Heart left ventricle (tissue), 16 donors: ENCODE measurements at regions not wholly inside any gene's neighbourhood (a gene's known extent, or its start where the extent isn't known, plus 50 kb on each side); places are given as distances from the start of the nearest gene placed in this dataset.

Experiments
- ATAC-seq, 4 donors: fragments of 200-7000 bp; cut with Tn5 transposase; one replicate each; pipeline ENCODE4 v1.9.1; 2020 to 2022; ENCODE audit warnings: moderate library complexity in 4 of 4, mild to moderate bottlenecking in 3 of 4, moderate number of reproducible peaks in 1 of 4
- DNase-seq, 5 donors: peaks; one replicate each; pipeline ENCODE4 v3.0.0-alpha.2; 2020
- H3K27ac ChIP-seq, 12 donors: fragments of 200-600 bp; sonication (generic) in 4 of 12; one replicate each; pipeline versions ENCODE4 v1.5.0 to v1.8.0; 2016 to 2022; ENCODE audit warnings: mild to moderate bottlenecking in 2 of 12
- H3K27me3 ChIP-seq, 9 donors: fragments of 200-600 bp; sonication (generic) in 2 of 9; one replicate each; pipeline versions ENCODE4 v1.5.1 to v1.8.0; 2016 to 2022; ENCODE audit warnings: mild to moderate bottlenecking in 3 of 9
- H3K36me3 ChIP-seq, 9 donors: fragments of 200-600 bp; sonication (generic) in 2 of 9; one replicate each; pipeline versions ENCODE4 v1.5.0 to v1.8.0; 2018 to 2022; ENCODE audit warnings: mild to moderate bottlenecking in 2 of 9
- H3K4me1 ChIP-seq, 12 donors: fragments of 200-600 bp; sonication (generic) in 4 of 12; one replicate each; pipeline versions ENCODE4 v1.5.0 to v1.8.0; 2016 to 2022; ENCODE audit warnings: mild to moderate bottlenecking in 3 of 12
- H3K4me3 ChIP-seq, 12 donors: fragments of 200-600 bp; sonication (generic) in 4 of 12; one replicate each; pipeline versions ENCODE4 v1.5.0 to v1.8.0; 2017 to 2022; ENCODE audit warnings: mild to moderate bottlenecking in 9 of 12, moderate library complexity in 4 of 12
- H3K9me3 ChIP-seq, 12 donors: fragments of 200-600 bp; sonication (generic) in 4 of 12; one replicate each; pipeline versions ENCODE4 v1.5.0 to v1.8.0; 2016 to 2022; ENCODE audit warnings: mild to moderate bottlenecking in 1 of 12
- CTCF ChIP-seq, 12 donors: fragments of 200-600 bp; sonication (generic) in 4 of 12; IDR thresholded peaks; one replicate each; pipeline versions ENCODE4 v1.5.0 to v1.8.0; 2018 to 2022; ENCODE audit warnings: antibody characterized with exemption in 12 of 12, mild to moderate bottlenecking in 5 of 12
- POLR2A ChIP-seq, 2 donors: fragments of 450-650 bp; IDR thresholded peaks; one replicate each; pipeline ENCODE4 v1.6.1; 2017; ENCODE audit warnings: antibody characterized with exemption in 2 of 2, mild to moderate bottlenecking in 2 of 2, moderate library complexity in 2 of 2
- WGBS, 4 donors: extraction: QIAGEN DNeasy Blood & Tissue Kit in 2 of 4; methylation state at CpG; one replicate each; pipeline versions ENCODE4 v1.1.5 to v1.1.7; 2013 to 2018; 5-methylcytosine and 5-hydroxymethylcytosine counted together
- intact Hi-C, 10 donors: fragments of 100-400 bp; cut with DNase I; formaldehyde crosslinking; loops; one replicate each; pipeline versions ENCODE4 v1.11.1 to v1.14.2; 2022
- donor health status: ischemic (EF 13 %, LVEDD 7.1; RV severe dilation, severe dysfunction).
- donor health status: healthy with polysubstance abuse.
- donor health status: DM: no; HTN: yes; CAD: no.
- donor health status: DM: no; HTN: no; CAD: no.
- donor health status: ischemic (EF 25% LVEDD 6.9; RV normal size, moderate dysfunction).
- donor health status: ischemic (EF 25% LVEDD 5.7; RV mildly dilated, moderate dysfunction).
- donor health status: healthy.
- donor health status: DM: yes; HTN: yes; CAD: no.
- donor health status: ischemic (EF 35%, LVEDD 5.7; RV mildly dilated, moderate dysfunction).
- donor health status: nonischemic (EF 11% LVEDD 7.7; RV severe dilation, severe dysfunction).
- donor health status: DM: yes; HTN: yes; CAD: no.
- donor health status: PGD.
- donor health status: ischemic (EF 29% LVEDD 5.4; RV normal size, mild dysfunction).
- donor health status: nonischemic (EF 23%, LVEDD 6.1; RV moderate dilation, normal function).

DNA sequence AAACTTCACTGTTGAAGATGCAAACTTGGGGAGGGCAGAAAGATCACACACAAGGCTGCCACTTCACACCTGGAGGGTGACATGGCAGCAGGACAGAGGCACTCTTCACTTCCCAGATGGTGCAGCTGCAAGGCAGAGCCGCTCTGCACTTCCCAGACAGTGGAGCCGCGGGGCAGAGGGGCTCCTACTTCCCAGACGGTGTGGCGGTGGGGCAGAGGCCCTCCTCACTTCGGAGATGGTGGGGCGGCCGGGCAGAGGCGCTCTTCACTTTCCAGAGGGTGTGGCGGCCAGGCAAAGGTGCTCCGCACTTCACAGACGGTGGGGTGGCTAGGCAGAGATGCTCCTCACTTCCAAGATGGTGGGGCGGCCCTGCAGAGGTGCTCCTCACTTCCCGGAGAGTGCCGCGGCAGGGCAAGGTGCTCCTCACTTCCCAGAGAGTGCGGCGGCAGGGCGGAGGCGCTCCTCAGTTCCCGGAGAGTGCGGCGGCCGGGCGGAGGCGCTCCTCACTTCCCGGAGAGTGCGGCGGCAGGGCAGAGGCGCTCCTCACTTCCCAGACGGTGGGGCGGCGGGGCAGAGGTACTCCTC, 58.3 kb upstream of the PPP1R9A start:
- WGBS, 4 donors: 80 to 97% (median 92%) methylated on average over 28 to 33 of the region's 33 CpGs
- peak in 1 of 5 donors; percentile 52 for DNase-seq

GRCh38 chr7:94849636-94850208, 57.7 kb upstream of the PPP1R9A start:
- TF ChIP-seq POLR2A (IDR thresholded peaks at IDR 0.05) (no peak), CTCF (IDR thresholded peaks at IDR 0.05) (no peak)
- Histone ChIP-seq H3K4me1 (no peaks in the 10 kb centered on the region), H3K4me3 (no peak overlapping the region), H3K27ac (no peak overlapping the region), H3K27me3 (no peaks in the 10 kb centered on the region), H3K9me3 (peaks cover 0 to 6% (median under 1%) of the 10 kb centered on the region in 12 donors), H3K36me3 (no peaks in the 10 kb centered on the region)
- intact Hi-C loops: no loop called here
- no peak for ATAC-seq
- WGBS, 4 donors: 90 to 96% (median 93%) methylated on average over 18 to 22 of the region's 22 CpGs
- no peak for DNase-seq

More for the DNA sequence above, 58.3 kb upstream of the PPP1R9A start:
- no peak for TF ChIP-seq CTCF (IDR thresholded peaks at IDR 0.05)
- no peak for TF ChIP-seq POLR2A (IDR thresholded peaks at IDR 0.05)
- H3K4me3 ChIP-seq: no peak overlapping the region
- no peaks in the 10 kb centered on the region for H3K36me3 ChIP-seq
- ATAC-seq: no peak
- no peak overlapping the region for H3K27ac ChIP-seq
- intact Hi-C loops: no loop called here
- H3K27me3 ChIP-seq: no peaks in the 10 kb centered on the region
- no peaks in the 10 kb centered on the region for H3K4me1 ChIP-seq
- peaks cover 0 to 12% (median 6%) of the 10 kb centered on the region in 12 donors for H3K9me3 ChIP-seq

DNA sequence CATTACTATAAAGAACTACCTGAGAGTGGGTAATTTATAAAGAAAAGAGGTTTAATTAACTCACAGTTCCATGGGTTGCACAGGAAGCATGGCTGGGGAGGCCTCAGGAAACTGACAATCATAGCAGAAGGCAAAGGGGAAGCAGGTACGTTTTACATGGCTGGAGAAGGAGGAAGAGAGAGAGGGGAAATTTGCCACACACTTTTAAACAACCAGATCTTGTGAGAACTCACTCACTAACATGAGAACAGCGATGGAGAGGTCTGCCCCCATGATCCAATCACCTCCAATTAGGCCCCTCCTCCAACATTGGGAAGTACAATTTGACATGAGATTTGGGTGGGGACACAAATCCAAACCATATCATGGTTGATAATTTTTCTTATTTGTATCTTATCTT, 51.8 kb upstream of the PPP1R9A start:
- WGBS, 4 donors: 56 to 76% (median 70%) methylated on average over 2 of the region's 2 CpGs
- H3K27me3 ChIP-seq: no peaks in the 10 kb centered on the region
- peaks cover 0 to 4% (median 0%) of the 10 kb centered on the region in 12 donors for H3K9me3 ChIP-seq
- H3K4me3 ChIP-seq: no peak overlapping the region
- ATAC-seq: no peak
- intact Hi-C loops: no loop called here
- TF ChIP-seq POLR2A (IDR thresholded peaks at IDR 0.05): no peak
- no peak for TF ChIP-seq CTCF (IDR thresholded peaks at IDR 0.05)
- no peaks in the 10 kb centered on the region for H3K4me1 ChIP-seq
- H3K36me3 ChIP-seq: no peaks in the 10 kb centered on the region
- no peak for DNase-seq
- no peak overlapping the region for H3K27ac ChIP-seq

GRCh38 chr7:94856643-94857042, 50.8 kb upstream of the PPP1R9A start:
- intact Hi-C loops: no loop called here
- no peak overlapping the region for H3K4me3 ChIP-seq
- 90 to 96% (median 94%) methylated on average over 1 of the region's 1 CpG for WGBS, 4 donors
- H3K9me3 ChIP-seq: peaks cover 0 to 4% (median 0%) of the 10 kb centered on the region in 12 donors
- no peak for TF ChIP-seq POLR2A (IDR thresholded peaks at IDR 0.05)
- no peak for TF ChIP-seq CTCF (IDR thresholded peaks at IDR 0.05)
- H3K4me1 ChIP-seq: no peaks in the 10 kb centered on the region
- no peak overlapping the region for H3K27ac ChIP-seq
- DNase-seq: no peak
- no peak for ATAC-seq
- H3K27me3 ChIP-seq: no peaks in the 10 kb centered on the region
- no peaks in the 10 kb centered on the region for H3K36me3 ChIP-seq
